Astrocyte (in vitro differentiated cells and primary cell): ENCODE measurements at regions not wholly inside any gene's neighbourhood (a gene's known extent, or its start where the extent isn't known, plus 50 kb on each side); places are given as distances from the start of the nearest gene placed in this dataset.

Experiments used
- DNase-seq: peaks from one replicate; pipeline ENCODE4 v3.0.0-alpha.2; 2010; ENCODE audit warnings: low read depth
- FAIRE-seq: peaks from 2 replicates; lab custom pipeline; 2011; peaks lifted over from hg19 to GRCh38; lab: Jason Lieb, UNC
- H2AFZ ChIP-seq: 2 replicates; pipeline ENCODE4 v1.6.0; 2012; ENCODE audit warnings: low read depth, low read length, inconsistent platforms
- H3K27ac ChIP-seq: 2 replicates; pipeline ENCODE4 v1.5.1; 2011; ENCODE audit warnings: low read depth, low read length, inconsistent platforms
- H3K27me3 ChIP-seq: 2 replicates; pipeline ENCODE4 v1.6.0; 2011; ENCODE audit warnings: low read length, inconsistent platforms; ENCODE audit not compliant: insufficient read depth
- H3K36me3 ChIP-seq: 2 replicates; pipeline ENCODE4 v1.5.1; 2011; ENCODE audit warnings: low read length, inconsistent platforms; ENCODE audit not compliant: insufficient read depth
- H3K4me1 ChIP-seq: 2 replicates; pipeline ENCODE4 v1.5.1; 2011; ENCODE audit warnings: low read length, inconsistent platforms; ENCODE audit not compliant: insufficient read depth
- H3K4me2 ChIP-seq: 2 replicates; pipeline ENCODE4 v1.6.0; 2012; ENCODE audit warnings: low read length, inconsistent platforms
- H3K4me3 ChIP-seq: 2 replicates; pipeline ENCODE4 v1.5.1; 2011; ENCODE audit warnings: low read depth, mild to moderate bottlenecking, low read length, inconsistent platforms; ENCODE audit not compliant: insufficient read depth
- H3K79me2 ChIP-seq: 2 replicates; pipeline ENCODE4 v1.6.0; 2012; ENCODE audit warnings: mild to moderate bottlenecking, low read length, inconsistent platforms; ENCODE audit not compliant: insufficient read depth
- H3K9ac ChIP-seq: 2 replicates; pipeline ENCODE4 v1.6.0; 2012; ENCODE audit warnings: mild to moderate bottlenecking, low read length, inconsistent platforms
- H3K9me3 ChIP-seq: 2 replicates; pipeline ENCODE4 v1.5.1; 2012; ENCODE audit warnings: low read depth, mild to moderate bottlenecking, low read length, inconsistent platforms; ENCODE audit not compliant: insufficient read depth
- H4K20me1 ChIP-seq: 2 replicates; pipeline ENCODE4 v1.6.0; 2012; ENCODE audit warnings: low read length, inconsistent platforms; ENCODE audit not compliant: insufficient read depth
- H3K27ac Mint-ChIP-seq: one replicate; pipeline ENCODE4 v1.8.0; 2021; ENCODE audit warnings: mild to moderate bottlenecking, mixed read lengths; ENCODE audit not compliant: unreplicated experiment
- H3K27me3 Mint-ChIP-seq: one replicate; pipeline ENCODE4 v1.8.0; 2021; ENCODE audit warnings: low read depth, mixed read lengths; ENCODE audit not compliant: unreplicated experiment
- H3K36me3 Mint-ChIP-seq: one replicate; pipeline ENCODE4 v1.8.0; 2021; ENCODE audit warnings: low read depth, mixed read lengths; ENCODE audit not compliant: unreplicated experiment
- H3K4me1 Mint-ChIP-seq: one replicate; pipeline ENCODE4 v1.8.0; 2021; ENCODE audit warnings: low read depth, mixed read lengths; ENCODE audit not compliant: unreplicated experiment
- H3K4me3 Mint-ChIP-seq: one replicate; pipeline ENCODE4 v1.8.0; 2021; ENCODE audit warnings: mild to moderate bottlenecking, moderate library complexity, mixed read lengths; ENCODE audit not compliant: unreplicated experiment
- H3K9me3 Mint-ChIP-seq: one replicate; pipeline ENCODE4 v1.8.0; 2021; ENCODE audit warnings: mild to moderate bottlenecking, mixed read lengths; ENCODE audit not compliant: unreplicated experiment
- CTCF ChIP-seq: IDR thresholded peaks from 2 replicates; pipeline ENCODE4 v1.5.1; 2011; ENCODE audit warnings: low read depth, mild to moderate bottlenecking, inconsistent platforms, low read length, moderate library complexity; ENCODE audit not compliant: insufficient read depth
- EZH2 ChIP-seq: IDR thresholded peaks from 2 replicates; pipeline ENCODE4 v1.6.1; 2012; ENCODE audit warnings: mild to moderate bottlenecking, low read length, inconsistent platforms; ENCODE audit not compliant: insufficient read depth

GRCh38 chr2:129925381-129925780, 54.1 kb upstream of the RAB6C start:
- Mint-ChIP-seq H3K27me3 (peaks cover 38% of the 10 kb centered on the region), H3K4me1 (peaks cover 2% of the 10 kb centered on the region), H3K9me3 (peaks cover 6% of the 10 kb centered on the region), H3K27ac (no peak overlapping the region), H3K36me3 (peaks cover 2% of the 10 kb centered on the region), H3K4me3 (no peak overlapping the region)
- no peak overlapping the region for H2AFZ ChIP-seq
- H3K79me2 ChIP-seq: no peaks in the 10 kb centered on the region
- H3K27ac ChIP-seq: no peak overlapping the region
- H3K27me3 ChIP-seq: no peaks in the 10 kb centered on the region
- no peak for DNase-seq
- no peak overlapping the region for H3K4me3 ChIP-seq
- no peak overlapping the region for H3K4me2 ChIP-seq
- H3K36me3 ChIP-seq: no peaks in the 10 kb centered on the region
- TF ChIP-seq CTCF (no peak), EZH2 (no peak)
- no peak for FAIRE-seq
- no peaks in the 10 kb centered on the region for H4K20me1 ChIP-seq
- H3K9ac ChIP-seq: no peak overlapping the region
- no peaks in the 10 kb centered on the region for H3K9me3 ChIP-seq
- peaks cover 2% of the 10 kb centered on the region for H3K4me1 ChIP-seq

- no peak for FAIRE-seq
- no peaks in the 10 kb centered on the region for H3K9me3 ChIP-seq
- no peak for DNase-seq
- no peaks in the 10 kb centered on the region for H3K36me3 ChIP-seq
- peaks cover 2% of the 10 kb centered on the region for H3K4me1 ChIP-seq
- peaks cover 30% of the 10 kb centered on the region for H3K27me3 Mint-ChIP-seq
- peaks cover 2% of the 10 kb centered on the region for H3K4me1 Mint-ChIP-seq
- no peak overlapping the region for H3K4me2 ChIP-seq
- no peak for TF ChIP-seq CTCF
- no peak for TF ChIP-seq EZH2
- no peak overlapping the region for H3K27ac ChIP-seq
- H3K36me3 Mint-ChIP-seq: peaks cover 2% of the 10 kb centered on the region
- no peak overlapping the region for H3K27ac Mint-ChIP-seq
- no peak overlapping the region for H2AFZ ChIP-seq
- H3K27me3 ChIP-seq: no peaks in the 10 kb centered on the region
- no peaks in the 10 kb centered on the region for H4K20me1 ChIP-seq
- no peak overlapping the region for H3K4me3 ChIP-seq
- peaks cover 4% of the 10 kb centered on the region for H3K9me3 Mint-ChIP-seq
- no peaks in the 10 kb centered on the region for H3K79me2 ChIP-seq
- H3K9ac ChIP-seq: no peak overlapping the region
- no peak overlapping the region for H3K4me3 Mint-ChIP-seq
Observed at GRCh38 chr2:129927696-129928095, 51.8 kb upstream of the RAB6C start.

GRCh38 chr2:129929321-129930290, 49.9 kb upstream of the RAB6C start:
- Histone ChIP-seq H3K4me1 (no peaks in the 10 kb centered on the region), H3K79me2 (no peaks in the 10 kb centered on the region), H3K9me3 (no peaks in the 10 kb centered on the region), H3K27me3 (no peaks in the 10 kb centered on the region), H3K36me3 (no peaks in the 10 kb centered on the region), H3K4me2 (no peak overlapping the region), H3K4me3 (no peak overlapping the region), H3K9ac (no peak overlapping the region), H3K27ac (no peak overlapping the region), H2AFZ (no peak overlapping the region), H4K20me1 (no peaks in the 10 kb centered on the region)
- Mint-ChIP-seq H3K27me3 (peaks cover 27% of the 10 kb centered on the region), H3K36me3 (peaks cover 2% of the 10 kb centered on the region), H3K4me3 (no peak overlapping the region), H3K4me1 (peaks cover 5% of the 10 kb centered on the region), H3K27ac (no peak overlapping the region), H3K9me3 (peaks cover 4% of the 10 kb centered on the region)
- TF ChIP-seq CTCF (no peak), EZH2 (no peak)
- DNase-seq (no peak), FAIRE-seq (no peak)
